Neural progenitor cell (in vitro differentiated cells): ENCODE measurements at regions not wholly inside any gene's neighbourhood (a gene's known extent, or its start where the extent isn't known, plus 50 kb on each side); places are given as distances from the start of the nearest gene placed in this dataset.

Experiments
- DNase-seq: peaks from one replicate; pipeline ENCODE4 v3.0.0-alpha.2; 2016; ENCODE audit warnings: low spot score
- H2AFZ ChIP-seq: fragments of 200-600 bp; sonication (generic); replicated peaks from 2 replicates; pipeline ENCODE4 v1.6.1; 2016; ENCODE audit warnings: antibody characterized with exemption
- H3F3A ChIP-seq: fragments of 200-600 bp; sonication (generic); 2 replicates; pipeline ENCODE4 v1.6.1; 2016; ENCODE audit warnings: antibody characterized with exemption, low read depth
- H3K27ac ChIP-seq: fragments of 200-600 bp; sonication (generic); 2 replicates; pipeline ENCODE4 v1.5.1; 2016; ENCODE audit warnings: mild to moderate bottlenecking
- H3K27me3 ChIP-seq: fragments of 200-600 bp; sonication (generic); 2 replicates; pipeline ENCODE4 v1.6.1; 2016; ENCODE audit warnings: mild to moderate bottlenecking, moderate library complexity
- H3K36me3 ChIP-seq: fragments of 200-600 bp; sonication (generic); 2 replicates; pipeline ENCODE4 v1.5.1; 2016
- H3K4me1 ChIP-seq: fragments of 200-600 bp; sonication (generic); 2 replicates; pipeline ENCODE4 v1.6.1; 2016; ENCODE audit warnings: mixed run types
- H3K4me2 ChIP-seq: fragments of 200-600 bp; sonication (generic); 2 replicates; pipeline ENCODE4 v1.6.1; 2016
- H3K4me3 ChIP-seq: fragments of 200-600 bp; sonication (generic); 2 replicates; pipeline ENCODE4 v1.5.1; 2016
- H3K79me2 ChIP-seq: fragments of 200-600 bp; sonication (generic); 2 replicates; pipeline ENCODE4 v1.6.1; 2016; ENCODE audit warnings: low read depth
- H3K9ac ChIP-seq: fragments of 200-600 bp; sonication (generic); 2 replicates; pipeline ENCODE4 v1.6.1; 2016
- H3K9me3 ChIP-seq: fragments of 200-600 bp; sonication (generic); 2 replicates; pipeline ENCODE4 v1.5.1; 2016; ENCODE audit warnings: low read depth
- H4K20me1 ChIP-seq: fragments of 200-600 bp; sonication (generic); 2 replicates; pipeline ENCODE4 v1.6.1; 2016; ENCODE audit warnings: low read depth
- H3K27ac Mint-ChIP-seq: 3 replicates; pipeline ENCODE4 v1.8.0; 2021; ENCODE audit warnings: mixed read lengths
- H3K27me3 Mint-ChIP-seq: 2 replicates; pipeline ENCODE4 v1.8.0; 2022; ENCODE audit warnings: low read depth, mild to moderate bottlenecking, inconsistent platforms, moderate library complexity, mixed read lengths; ENCODE audit not compliant: insufficient read depth
- H3K36me3 Mint-ChIP-seq: 3 replicates; pipeline ENCODE4 v1.8.0; 2021; ENCODE audit warnings: mixed read lengths
- H3K4me1 Mint-ChIP-seq: 3 replicates; pipeline ENCODE4 v1.8.0; 2021; ENCODE audit warnings: mixed read lengths
- H3K4me3 Mint-ChIP-seq: 3 replicates; pipeline ENCODE4 v1.8.0; 2021; ENCODE audit warnings: mild to moderate bottlenecking, moderate library complexity, mixed read lengths
- H3K9me3 Mint-ChIP-seq: 3 replicates; pipeline ENCODE4 v1.8.0; 2020; ENCODE audit warnings: mixed read lengths
- CTCF ChIP-seq: fragments of 200-600 bp; sonication (generic); IDR thresholded peaks from 2 replicates; pipeline ENCODE4 v1.5.1; 2017; ENCODE audit warnings: antibody characterized with exemption, mild to moderate bottlenecking
- EZH2 ChIP-seq: fragments of 200-600 bp; sonication (generic); IDR thresholded peaks from 2 replicates; pipeline ENCODE4 v1.6.1; 2017; ENCODE audit warnings: antibody characterized with exemption, mild to moderate bottlenecking, moderate library complexity
- EZH2phosphoT487 ChIP-seq: fragments of 200-600 bp; sonication (generic); IDR thresholded peaks from 2 replicates; pipeline ENCODE4 v1.6.1; 2017; ENCODE audit warnings: antibody characterized with exemption

- DNase-seq = no peak
- Histone ChIP-seq H3K9ac (no peak overlapping the region), H3K4me3 (no peak overlapping the region), H3K79me2 (no peaks in the 10 kb centered on the region), H3F3A (no peaks in the 10 kb centered on the region), H4K20me1 (no peaks in the 10 kb centered on the region), H3K4me1 (no peaks in the 10 kb centered on the region), H3K9me3 (no peaks in the 10 kb centered on the region), H3K27me3 (no peaks in the 10 kb centered on the region), H3K27ac (no peak overlapping the region), H3K36me3 (no peaks in the 10 kb centered on the region), H3K4me2 (no peak overlapping the region), H2AFZ (no peak overlapping the region)
- no peak for TF ChIP-seq CTCF
- no peak for TF ChIP-seq EZH2
- no peak for TF ChIP-seq EZH2phosphoT487
- H3K4me3 Mint-ChIP-seq = no peak overlapping the region
- peaks cover 5% of the 10 kb centered on the region for H3K27me3 Mint-ChIP-seq
- H3K4me1 Mint-ChIP-seq = no peaks in the 10 kb centered on the region
- H3K27ac Mint-ChIP-seq = no peak overlapping the region
- H3K36me3 Mint-ChIP-seq = no peaks in the 10 kb centered on the region
- peaks cover 2% of the 10 kb centered on the region for H3K9me3 Mint-ChIP-seq
These were observed 270.7 kb upstream of the RUNX1 start for GRCh38 chr21:35319684-35320283.

GRCh38 chr21:35316933-35317332, 267.8 kb upstream of the RUNX1 start:
- Histone ChIP-seq H3K4me3 (no peak overlapping the region), H2AFZ (no peak overlapping the region)

GRCh38 chr21:35316456-35316855, 267.4 kb upstream of the RUNX1 start:
- peaks cover 2% of the 10 kb centered on the region for H3K9me3 Mint-ChIP-seq
- Histone ChIP-seq H3K4me2 (no peak overlapping the region), H4K20me1 (no peaks in the 10 kb centered on the region)

More at GRCh38 chr21:35316933-35317332, 267.8 kb upstream of the RUNX1 start:
- Histone ChIP-seq H3K4me2 (no peak overlapping the region), H4K20me1 (no peaks in the 10 kb centered on the region), H3K27ac (no peak overlapping the region), H3K9ac (no peak overlapping the region), H3K27me3 (no peaks in the 10 kb centered on the region), H3K79me2 (no peaks in the 10 kb centered on the region), H3K9me3 (no peaks in the 10 kb centered on the region), H3K4me1 (no peaks in the 10 kb centered on the region), H3F3A (no peaks in the 10 kb centered on the region), H3K36me3 (no peaks in the 10 kb centered on the region)
- peaks cover 5% of the 10 kb centered on the region for H3K27me3 Mint-ChIP-seq
- H3K27ac Mint-ChIP-seq = no peak overlapping the region
- no peaks in the 10 kb centered on the region for H3K36me3 Mint-ChIP-seq
- no peak for DNase-seq
- peaks cover 2% of the 10 kb centered on the region for H3K9me3 Mint-ChIP-seq
- H3K4me3 Mint-ChIP-seq = no peak overlapping the region
- no peak for TF ChIP-seq EZH2phosphoT487
- TF ChIP-seq EZH2 = no peak
- no peak for TF ChIP-seq CTCF
- no peaks in the 10 kb centered on the region for H3K4me1 Mint-ChIP-seq

More at GRCh38 chr21:35316456-35316855, 267.4 kb upstream of the RUNX1 start:
- Histone ChIP-seq H3K4me1 (no peaks in the 10 kb centered on the region), H3K36me3 (no peaks in the 10 kb centered on the region), H3K27ac (no peak overlapping the region), H3K27me3 (no peaks in the 10 kb centered on the region), H3K79me2 (no peaks in the 10 kb centered on the region), H2AFZ (no peak overlapping the region), H3K4me3 (no peak overlapping the region), H3K9me3 (no peaks in the 10 kb centered on the region), H3K9ac (no peak overlapping the region), H3F3A (no peaks in the 10 kb centered on the region)
- Mint-ChIP-seq H3K27me3 (peaks cover 5% of the 10 kb centered on the region), H3K4me1 (no peaks in the 10 kb centered on the region), H3K4me3 (no peak overlapping the region), H3K27ac (no peak overlapping the region), H3K36me3 (no peaks in the 10 kb centered on the region)
- no peak for TF ChIP-seq EZH2
- TF ChIP-seq CTCF = no peak
- no peak for TF ChIP-seq EZH2phosphoT487
- no peak for DNase-seq
